Osteoblast (primary cell): ENCODE measurements at regions not wholly inside any gene's neighbourhood (a gene's known extent, or its start where the extent isn't known, plus 50 kb on each side); places are given as distances from the start of the nearest gene placed in this dataset.

Experiments used
- DNase-seq: peaks from one replicate; pipeline ENCODE4 v3.0.0; 2011; ENCODE audit warnings: low spot score, mixed read lengths; ENCODE audit not compliant: insufficient read length; ENCODE audit errors: missing footprints
- H2AFZ ChIP-seq: 2 replicates; pipeline ENCODE4 v1.6.0; 2011; ENCODE audit warnings: mild to moderate bottlenecking, low read length
- H3K27ac ChIP-seq: 2 replicates; pipeline ENCODE4 v1.5.1; 2011; ENCODE audit warnings: mild to moderate bottlenecking, low read depth, low read length, moderate library complexity
- H3K27me3 ChIP-seq: 2 replicates; pipeline ENCODE4 v1.6.0; 2012; ENCODE audit warnings: mild to moderate bottlenecking, control low read depth, inconsistent platforms, low read length, moderate library complexity; ENCODE audit not compliant: insufficient read depth
- H3K36me3 ChIP-seq: 2 replicates; pipeline ENCODE4 v1.5.1; 2011; ENCODE audit warnings: mild to moderate bottlenecking, low read length, control low read depth, moderate library complexity; ENCODE audit not compliant: insufficient read depth
- H3K4me1 ChIP-seq: 2 replicates; pipeline ENCODE4 v1.5.1; 2011; ENCODE audit warnings: mild to moderate bottlenecking, low read length, control low read depth, moderate library complexity; ENCODE audit not compliant: insufficient read depth
- H3K4me2 ChIP-seq: 2 replicates; pipeline ENCODE4 v1.6.0; 2011; ENCODE audit warnings: mild to moderate bottlenecking, low read length; ENCODE audit not compliant: insufficient read depth
- H3K4me3 ChIP-seq: fragments of 200-600 bp; sonication (generic); 3 replicates; pipeline ENCODE4 v1.5.1; 2012; ENCODE audit warnings: mild to moderate bottlenecking, low read length, inconsistent platforms; ENCODE audit not compliant: insufficient read depth
- H3K79me2 ChIP-seq: 2 replicates; pipeline ENCODE4 v1.6.0; 2012; ENCODE audit warnings: mild to moderate bottlenecking, low read length, control low read depth, inconsistent platforms; ENCODE audit not compliant: insufficient read depth
- H3K9me3 ChIP-seq: 2 replicates; pipeline ENCODE4 v1.5.1; 2011; ENCODE audit warnings: low read depth, low read length, control low read depth
- H4K20me1 ChIP-seq: 2 replicates; pipeline ENCODE4 v1.6.0; 2012; ENCODE audit warnings: mild to moderate bottlenecking, low read length, control low read depth; ENCODE audit not compliant: insufficient read depth
- CTCF ChIP-seq: IDR thresholded peaks from 2 replicates; pipeline ENCODE4 v1.5.1; 2011; ENCODE audit warnings: mild to moderate bottlenecking, low read depth, low read length, moderate library complexity; ENCODE audit errors: extremely low read depth

GRCh38 chr6:160861824-160862223 is 129.7 kb upstream of the MAP3K4 start:
- no peak for TF ChIP-seq CTCF
- Histone ChIP-seq H3K9me3 (no peaks in the 10 kb centered on the region), H3K4me2 (no peak overlapping the region), H3K36me3 (no peaks in the 10 kb centered on the region), H2AFZ (no peak overlapping the region), H4K20me1 (no peaks in the 10 kb centered on the region), H3K79me2 (no peaks in the 10 kb centered on the region), H3K4me3 (no peak overlapping the region), H3K27me3 (no peaks in the 10 kb centered on the region), H3K27ac (no peak overlapping the region), H3K4me1 (no peaks in the 10 kb centered on the region)
- no peak for DNase-seq

- Histone ChIP-seq H2AFZ (no peak overlapping the region), H3K27ac (no peak overlapping the region), H4K20me1 (no peaks in the 10 kb centered on the region), H3K4me3 (no peak overlapping the region), H3K4me1 (no peaks in the 10 kb centered on the region), H3K36me3 (no peaks in the 10 kb centered on the region), H3K9me3 (no peaks in the 10 kb centered on the region), H3K27me3 (no peaks in the 10 kb centered on the region), H3K79me2 (no peaks in the 10 kb centered on the region), H3K4me2 (no peak overlapping the region)
- TF ChIP-seq CTCF = no peak
- DNase-seq = no peak
Measured at GRCh38 chr6:160863782-160864181, 127.8 kb upstream of the MAP3K4 start.

- H3K9me3 ChIP-seq = no peaks in the 10 kb centered on the region
- no peak for DNase-seq
- no peak overlapping the region for H2AFZ ChIP-seq
- H3K27ac ChIP-seq = no peak overlapping the region
- H3K4me3 ChIP-seq = no peak overlapping the region
- no peak overlapping the region for H3K4me2 ChIP-seq
- H3K4me1 ChIP-seq = no peaks in the 10 kb centered on the region
- no peaks in the 10 kb centered on the region for H4K20me1 ChIP-seq
- H3K79me2 ChIP-seq = no peaks in the 10 kb centered on the region
- no peaks in the 10 kb centered on the region for H3K27me3 ChIP-seq
- no peak for TF ChIP-seq CTCF
- H3K36me3 ChIP-seq = no peaks in the 10 kb centered on the region
Measured at GRCh38 chr6:160871320-160871719, 120.2 kb upstream of the MAP3K4 start.

GRCh38 chr6:160881148-160881808 is 110.3 kb upstream of the MAP3K4 start:
- Histone ChIP-seq H2AFZ (no peak overlapping the region), H3K4me3 (no peak overlapping the region), H3K9me3 (no peaks in the 10 kb centered on the region), H3K79me2 (no peaks in the 10 kb centered on the region), H3K4me1 (no peaks in the 10 kb centered on the region), H3K4me2 (no peak overlapping the region), H3K27ac (no peak overlapping the region), H4K20me1 (no peaks in the 10 kb centered on the region), H3K36me3 (no peaks in the 10 kb centered on the region), H3K27me3 (no peaks in the 10 kb centered on the region)
- TF ChIP-seq CTCF = no peak
- DNase-seq = no peak
